K562 (cell line): ENCODE measurements at regions not wholly inside any gene's neighbourhood (a gene's known extent, or its start where the extent isn't known, plus 50 kb on each side); places are given as distances from the start of the nearest gene placed in this dataset.

ENCODE experiments used
- ATAC-seq: fragments of 200-7000 bp; cut with Tn5 transposase; 3 replicates; pipeline ENCODE4 v1.9.1; 2020; ENCODE audit warnings: moderate library complexity
- BruUV-seq: library from RNA; stranded (reverse); fragments of 400-500 nt; replicated peaks from 2 replicates; lab custom pipeline; 2021; lab: Mats Ljungman, UMichigan
- CTCF ChIA-PET: fragments of 300-600 bp; formaldehyde crosslinking; extraction: SDS; loops from one replicate; lab custom pipeline; 2021; ENCODE audit warnings: low intra/inter-chr PET ratio; lab: Yijun Ruan, JAX
- POLR2A ChIA-PET: fragments of 300-600, 350-650 bp; sonication (Branson Sonifier 250); formaldehyde crosslinking; extraction: SDS; loops from one replicate; lab custom pipeline; 2021; ENCODE audit warnings: antibody characterized with exemption, inconsistent platforms; lab: Yijun Ruan, JAX
- DNase-seq, 4 experiments: peaks; one replicate each; pipeline versions ENCODE4 v3.0.0 to v3.0.0-alpha.2; 2011 to 2018; ENCODE audit warnings: low spot score in 3 of 4, mixed read lengths in 3 of 4; ENCODE audit errors: extremely low read depth in 1 of 4
- FAIRE-seq: peaks from 2 replicates; lab custom pipeline; 2011; peaks lifted over from hg19 to GRCh38; lab: Jason Lieb, UNC
- H2AFZ ChIP-seq: 2 replicates; pipeline ENCODE4 v1.6.0; 2011; ENCODE audit warnings: low read depth, low read length, control low read depth, inconsistent platforms
- H3K27ac ChIP-seq: fragments of 200-600 bp; 3 replicates; pipeline ENCODE4 v1.8.0; 2011; ENCODE audit warnings: low read depth, mild to moderate bottlenecking, control low read depth, inconsistent platforms, low read length, moderate library complexity, mixed read lengths; ENCODE audit errors: extremely low read depth
- H3K27me3 ChIP-seq, 2 experiments: fragments of 300-600 bp in 1 of 2; 2 replicates in 1 of 2; 3 replicates in 1 of 2; pipeline versions ENCODE4 v1.6.0 to v1.8.0; 2011; ENCODE audit warnings: inconsistent platforms in 2 of 2, low read length in 2 of 2, mild to moderate bottlenecking in 1 of 2, mixed read lengths in 1 of 2, moderate library complexity in 1 of 2; ENCODE audit not compliant: control insufficient read depth in 2 of 2, insufficient read depth in 2 of 2
- H3K36me3 ChIP-seq: fragments of 300-600 bp; 3 replicates; pipeline ENCODE4 v1.8.0; 2011; ENCODE audit warnings: mild to moderate bottlenecking, low read length, inconsistent platforms; ENCODE audit not compliant: control insufficient read depth, insufficient read depth
- H3K4me1 ChIP-seq, 2 experiments: fragments of 200-600 bp in 1 of 2; replicated peaks in 1 of 2; 2 replicates in 1 of 2; 3 replicates in 1 of 2; pipeline versions ENCODE4 v1.5.1 to v1.8.0; 2011; ENCODE audit warnings: inconsistent platforms in 2 of 2, low read length in 2 of 2, mild to moderate bottlenecking in 1 of 2, mixed read lengths in 1 of 2, moderate library complexity in 1 of 2; ENCODE audit not compliant: control insufficient read depth in 2 of 2, insufficient read depth in 2 of 2
- H3K4me2 ChIP-seq: 2 replicates; pipeline ENCODE4 v1.6.1; 2011; ENCODE audit warnings: low read length, control low read depth, inconsistent platforms, mixed read lengths; ENCODE audit not compliant: insufficient read depth
- H3K4me3 ChIP-seq: fragments of 200-600 bp; sonication (generic), shearing (Covaris generic); 2 replicates; pipeline ENCODE4 v1.5.1; 2016; ENCODE audit warnings: control low read depth, inconsistent platforms
- H3K79me2 ChIP-seq: fragments of 200-600 bp; 3 replicates; pipeline ENCODE4 v1.8.0; 2011; ENCODE audit warnings: low read length, inconsistent platforms; ENCODE audit not compliant: control insufficient read depth, insufficient read depth
- H3K9ac ChIP-seq, 2 experiments: 2 replicates each; pipeline versions ENCODE4 v1.6.0 to v1.6.1; 2011; ENCODE audit warnings: low read depth in 2 of 2, low read length in 2 of 2, control low read depth in 1 of 2, inconsistent platforms in 1 of 2, mild to moderate bottlenecking in 1 of 2, mixed read lengths in 1 of 2; ENCODE audit not compliant: insufficient read depth in 1 of 2
- H3K9me1 ChIP-seq: one replicate; pipeline ENCODE4 v1.6.0; 2011; ENCODE audit warnings: inconsistent platforms, mild to moderate bottlenecking, low read length, moderate library complexity; ENCODE audit not compliant: control insufficient read depth, insufficient read depth
- H3K9me3 ChIP-seq: replicated peaks from 2 replicates; pipeline ENCODE4 v1.5.1; 2011; ENCODE audit warnings: low read depth, low read length, inconsistent platforms; ENCODE audit not compliant: control insufficient read depth, insufficient read depth
- H4K20me1 ChIP-seq: replicated peaks from 2 replicates; pipeline ENCODE4 v1.6.1; 2011; ENCODE audit warnings: low read length, inconsistent platforms, mixed read lengths; ENCODE audit not compliant: control insufficient read depth, insufficient read depth
- BRCA1 ChIP-seq, 2 experiments: fragments of 450-650 bp in 1 of 2; sonication (generic) in 1 of 2; formaldehyde crosslinking in 1 of 2; IDR thresholded peaks; 2 replicates each; pipeline versions ENCODE4 v1.5.0 to v1.6.1; 2017 to 2020; ENCODE audit warnings: mild to moderate bottlenecking in 1 of 2, missing genetic modification reagents in 1 of 2
- ERF ChIP-seq: fragments of 450-650 bp; formaldehyde crosslinking; IDR thresholded peaks from 2 replicates; pipeline ENCODE4 v1.4.0; 2020; ENCODE audit warnings: mild to moderate bottlenecking, mixed read lengths
- FOSL1 ChIP-seq: fragments of 200-800 bp; sonication (Bioruptor generic); conservative IDR thresholded peaks from 2 replicates; pipeline ENCODE4 v1.6.1; 2016; ENCODE audit warnings: missing genetic modification characterization, missing compliant biosample characterization
- POLR2AphosphoS5 ChIP-seq: IDR thresholded peaks from 2 replicates; pipeline ENCODE4 v1.6.1; 2011; ENCODE audit warnings: mild to moderate bottlenecking, low read depth, low read length, moderate library complexity; ENCODE audit not compliant: control insufficient read depth, insufficient read depth
- TSC22D4 ChIP-seq: fragments of 450-650 bp; IDR thresholded peaks from 2 replicates; pipeline ENCODE4 v1.6.1; 2016; ENCODE audit warnings: missing genetic modification characterization, missing biosample characterization, control low read depth
- WGBS: fragments of 100-300 bp; shearing (Covaris generic); methylation state at CpG from one replicate; pipeline ENCODE4 v1.1.6; 2016; ENCODE audit warnings: low coverage, mixed read lengths; ENCODE audit not compliant: insufficient coverage; ENCODE audit errors: missing lambda C conversion rate; 5-methylcytosine and 5-hydroxymethylcytosine counted together
- in situ Hi-C: fragments of 300-500 bp; cut with MboI; formaldehyde crosslinking; loops from 4 replicates; pipeline ENCODE4 v1.15.0; 2018; ENCODE audit warnings: inconsistent platforms, mixed read lengths
- intact Hi-C: fragments of 100-400 bp; cut with micrococcal nuclease; formaldehyde crosslinking; loops from 2 replicates; pipeline ENCODE4 v1.14.2; 2022

- no peaks in the 10 kb centered on the region for H3K9me3 ChIP-seq
- intact Hi-C loops (no loop called here), in situ Hi-C loops (no loop called here)
- no peak overlapping the region for H3K4me3 ChIP-seq
- FAIRE-seq: no peak
- ATAC-seq: no peak
- 2% methylated on average over 15 of the region's 15 CpGs for WGBS
- no peaks in the 10 kb centered on the region for H3K36me3 ChIP-seq
- no peak overlapping the region for H3K27ac ChIP-seq
- H3K79me2 ChIP-seq: no peaks in the 10 kb centered on the region
- no peak overlapping the region for H2AFZ ChIP-seq
- no peaks in the 10 kb centered on the region for H4K20me1 ChIP-seq
- TF ChIP-seq POLR2AphosphoS5 (no peak), BRCA1 (IDR thresholded peaks at IDR 0.05) (no peak), BRCA1 (CRISPR knock-in tag; IDR thresholded peaks at IDR 0.05) (no peak), ERF (CRISPR knock-in tag) (no peak), FOSL1 (tag) (no peak), TSC22D4 (tag) (no peak)
- DNase-seq: no peak
- ChIA-PET CTCF (interaction anchor here (0.6 kb wide), 1 partner anchor 38 kb away, joined by 4 read pairs; no protein-coding TSS in a partner anchor), POLR2A (no interaction called here)
- no peaks in the 10 kb centered on the region for H3K9me1 ChIP-seq
- no TSS peak for BruUV-seq
- H3K27me3 ChIP-seq: peaks cover 3 to 21% of the 10 kb centered on the region in 2 experiments; a peak in 2 of 5 replicates
- no peak overlapping the region for H3K4me2 ChIP-seq
- no peaks in the 10 kb centered on the region for H3K4me1 ChIP-seq
- no peak overlapping the region for H3K9ac ChIP-seq
These were observed 57.9 kb downstream of the FZD10 start for GRCh38 chr12:130219929-130220705.
